Breast epithelium (tissue), 3 donors: ENCODE measurements at regions not wholly inside any gene's neighbourhood (a gene's known extent, or its start where the extent isn't known, plus 50 kb on each side); places are given as distances from the start of the nearest gene placed in this dataset.

ENCODE experiments used
- CTCF ChIP-seq, 3 donors: fragments of 450-650 bp; IDR thresholded peaks; one replicate each; pipeline ENCODE4 v1.5.1; 2016 to 2017; ENCODE audit warnings: antibody characterized with exemption in 3 of 3, mild to moderate bottlenecking in 3 of 3, moderate library complexity in 3 of 3
- POLR2A ChIP-seq: fragments of 450-650 bp; IDR thresholded peaks from one replicate; pipeline ENCODE4 v1.6.1; 2016; ENCODE audit warnings: antibody characterized with exemption, mild to moderate bottlenecking, moderate library complexity

- no peak for TF ChIP-seq POLR2A
- no peak for TF ChIP-seq CTCF (IDR thresholded peaks at IDR 0.05)
These were observed 198.6 kb upstream of the DIO3 start for GRCh38 chr14:101362529-101363260.
